ENCODE measurements at regions not wholly inside any gene's neighbourhood (a gene's known extent, or its start where the extent isn't known, plus 50 kb on each side); places are given as distances from the start of the nearest gene placed in this dataset.
A peak's percentile ranks its signal among the peaks of the same experiment; 100 is the strongest.

DNA sequence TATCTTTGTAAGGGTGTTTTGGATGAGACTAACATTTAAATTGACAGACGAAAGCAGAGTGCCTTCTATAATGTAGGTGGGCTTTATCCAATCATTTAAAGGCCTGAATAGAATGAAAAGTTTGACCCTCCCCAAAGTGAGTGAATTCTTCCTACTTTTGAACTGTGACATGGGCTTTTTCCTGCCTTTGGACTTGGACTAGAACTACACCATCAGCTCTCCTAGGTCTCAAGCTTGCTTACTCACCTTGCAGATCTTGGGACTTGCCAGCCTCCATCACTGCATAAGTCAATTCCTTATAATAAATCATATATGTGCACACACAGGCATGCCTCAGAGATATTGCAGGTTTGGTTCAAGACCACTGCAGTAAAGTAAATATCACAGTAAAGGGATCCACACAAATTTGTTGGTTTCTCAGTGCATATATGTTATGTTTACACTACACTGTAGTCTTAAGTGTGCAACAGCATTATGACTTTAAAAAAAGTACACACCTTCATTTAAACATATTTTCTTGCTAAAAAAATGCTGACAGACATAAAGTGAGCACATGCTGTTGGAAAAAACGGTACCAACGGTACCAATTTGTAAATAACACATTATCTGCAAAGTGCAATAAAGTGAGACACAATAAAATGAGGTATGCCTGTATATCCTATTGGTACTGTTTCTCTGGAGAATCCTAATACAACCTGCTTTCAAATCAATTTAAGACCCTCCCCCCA lies 51.6 kb upstream of the ATF3 start:
- TF ChIP-seq, protein P1, sequence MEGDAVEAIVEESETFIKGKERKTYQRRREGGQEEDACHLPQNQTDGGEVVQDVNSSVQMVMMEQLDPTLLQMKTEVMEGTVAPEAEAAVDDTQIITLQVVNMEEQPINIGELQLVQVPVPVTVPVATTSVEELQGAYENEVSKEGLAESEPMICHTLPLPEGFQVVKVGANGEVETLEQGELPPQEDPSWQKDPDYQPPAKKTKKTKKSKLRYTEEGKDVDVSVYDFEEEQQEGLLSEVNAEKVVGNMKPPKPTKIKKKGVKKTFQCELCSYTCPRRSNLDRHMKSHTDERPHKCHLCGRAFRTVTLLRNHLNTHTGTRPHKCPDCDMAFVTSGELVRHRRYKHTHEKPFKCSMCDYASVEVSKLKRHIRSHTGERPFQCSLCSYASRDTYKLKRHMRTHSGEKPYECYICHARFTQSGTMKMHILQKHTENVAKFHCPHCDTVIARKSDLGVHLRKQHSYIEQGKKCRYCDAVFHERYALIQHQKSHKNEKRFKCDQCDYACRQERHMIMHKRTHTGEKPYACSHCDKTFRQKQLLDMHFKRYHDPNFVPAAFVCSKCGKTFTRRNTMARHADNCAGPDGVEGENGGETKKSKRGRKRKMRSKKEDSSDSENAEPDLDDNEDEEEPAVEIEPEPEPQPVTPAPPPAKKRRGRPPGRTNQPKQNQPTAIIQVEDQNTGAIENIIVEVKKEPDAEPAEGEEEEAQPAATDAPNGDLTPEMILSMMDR (IDR thresholded peaks at IDR 0.05; ENCODE audit: borderline replicate concordance, extremely low read depth, low read length, poor library complexity, severe bottlenecking), result no peak
- no peak overlapping the region for H3K9ac ChIP-seq (ENCODE audit: low read depth, low read length)
- H4K20me1 ChIP-seq (ENCODE audit: insufficient read depth, low read length), result no peaks in the 10 kb centered on the region
- no peak overlapping the region for H3K4me2 ChIP-seq (ENCODE audit: insufficient read depth, low read length)
- no peaks in the 10 kb centered on the region for H3K79me2 ChIP-seq (ENCODE audit: insufficient read depth, low read length)
- DNase-seq (no peak), ATAC-seq (ENCODE audit: insufficient read depth, low read depth) (no peak)
- H3K4me1 ChIP-seq (ENCODE audit: insufficient read depth, low read length), result peaks cover 15% of the 10 kb centered on the region
- H3K4me3 ChIP-seq (ENCODE audit: low read depth in 1 of 2, low read length in 2 of 2), result no peak overlapping the region
- H3K27me3 ChIP-seq (ENCODE audit: insufficient read depth, low read length, poor library complexity), result no peaks in the 10 kb centered on the region
- no peak overlapping the region for H3K27ac ChIP-seq (ENCODE audit: low read length)
- no peak overlapping the region for H2AFZ ChIP-seq (ENCODE audit: low read depth, low read length)
- H3K9me3 ChIP-seq (ENCODE audit: insufficient read depth, low read length, severe bottlenecking), result no peaks in the 10 kb centered on the region
- H3K36me3 ChIP-seq (ENCODE audit: insufficient read depth, low read length), result no peaks in the 10 kb centered on the region

DNA sequence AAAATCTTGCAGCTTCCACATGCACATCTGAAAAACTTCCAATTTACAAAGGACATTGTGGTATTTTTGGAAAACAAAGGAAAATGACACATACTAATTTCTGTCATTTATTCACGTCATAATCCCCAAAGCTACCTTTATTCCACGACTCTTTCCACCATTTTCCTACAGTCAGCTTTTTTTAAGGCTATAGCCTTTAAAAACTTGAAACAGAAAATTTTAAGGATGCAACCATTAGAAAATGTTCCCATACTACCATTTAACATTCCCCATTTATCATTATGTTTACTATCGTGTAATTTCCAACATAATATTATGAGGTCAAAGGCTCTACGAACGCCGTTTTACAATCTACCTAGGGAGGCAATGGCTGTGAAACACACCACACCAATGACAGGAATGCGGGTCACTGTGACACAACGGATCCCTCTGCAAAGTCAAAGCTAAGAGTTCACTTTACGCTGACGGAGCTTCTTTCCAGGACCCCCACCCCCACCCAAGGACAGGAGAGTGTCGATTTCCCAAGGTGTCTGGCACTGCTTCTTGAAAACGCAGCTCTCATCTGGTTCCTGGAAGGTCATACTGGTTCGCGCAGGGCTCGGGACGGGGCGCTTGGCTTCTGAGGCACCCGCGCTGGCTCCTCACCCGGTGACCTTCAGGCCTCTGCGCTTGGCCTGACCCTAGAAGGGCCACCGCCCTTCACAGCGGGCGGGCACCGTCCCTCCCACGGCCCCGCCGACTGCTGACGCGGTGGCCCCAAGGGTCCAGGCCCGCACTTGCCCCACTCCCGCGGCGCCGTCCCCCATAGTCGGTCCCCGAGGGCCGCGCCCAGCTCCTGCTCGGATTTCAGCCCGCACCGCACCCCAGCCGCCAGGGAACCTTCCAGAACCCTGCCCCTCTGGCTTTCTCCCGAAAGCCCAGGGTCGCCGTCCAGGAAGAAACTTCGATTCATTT lies 50.5 kb upstream of the ATF3 start:
- peak overlapping the region; percentile 65 for H3K4me2 ChIP-seq (ENCODE audit: insufficient read depth, low read length)
- H2AFZ ChIP-seq (ENCODE audit: low read depth, low read length), result peak overlapping the region; percentile 84
- H3K4me3 ChIP-seq (ENCODE audit: low read depth in 1 of 2, low read length in 2 of 2), result peak overlapping the region; percentile 25 to 63; a peak in 3 of 4 replicates
- ATAC-seq (ENCODE audit: insufficient read depth, low read depth) (no peak; the same call in 1 of the 3 replicates), DNase-seq (no peak)
- H3K36me3 ChIP-seq (ENCODE audit: insufficient read depth, low read length), result no peaks in the 10 kb centered on the region
- TF ChIP-seq EZH2 (IDR thresholded peaks at IDR 0.05; ENCODE audit: borderline replicate concordance, low read depth, low read length, severe bottlenecking), result no peak
- TF ChIP-seq, protein P1 (IDR thresholded peaks at IDR 0.05; ENCODE audit: borderline replicate concordance, extremely low read depth, low read length, poor library complexity, severe bottlenecking), result no peak
- H4K20me1 ChIP-seq (ENCODE audit: insufficient read depth, low read length), result no peaks in the 10 kb centered on the region
- H3K79me2 ChIP-seq (ENCODE audit: insufficient read depth, low read length), result no peaks in the 10 kb centered on the region
- H3K27ac ChIP-seq (ENCODE audit: low read length), result peak overlapping the region; percentile 53
- no peaks in the 10 kb centered on the region for H3K9me3 ChIP-seq (ENCODE audit: insufficient read depth, low read length, severe bottlenecking)
- H3K27me3 ChIP-seq (ENCODE audit: insufficient read depth, low read length, poor library complexity), result no peaks in the 10 kb centered on the region
- H3K9ac ChIP-seq (ENCODE audit: low read depth, low read length), result peak overlapping the region; percentile 59
- H3K4me1 ChIP-seq (ENCODE audit: insufficient read depth, low read length), result peaks cover 15% of the 10 kb centered on the region

DNA sequence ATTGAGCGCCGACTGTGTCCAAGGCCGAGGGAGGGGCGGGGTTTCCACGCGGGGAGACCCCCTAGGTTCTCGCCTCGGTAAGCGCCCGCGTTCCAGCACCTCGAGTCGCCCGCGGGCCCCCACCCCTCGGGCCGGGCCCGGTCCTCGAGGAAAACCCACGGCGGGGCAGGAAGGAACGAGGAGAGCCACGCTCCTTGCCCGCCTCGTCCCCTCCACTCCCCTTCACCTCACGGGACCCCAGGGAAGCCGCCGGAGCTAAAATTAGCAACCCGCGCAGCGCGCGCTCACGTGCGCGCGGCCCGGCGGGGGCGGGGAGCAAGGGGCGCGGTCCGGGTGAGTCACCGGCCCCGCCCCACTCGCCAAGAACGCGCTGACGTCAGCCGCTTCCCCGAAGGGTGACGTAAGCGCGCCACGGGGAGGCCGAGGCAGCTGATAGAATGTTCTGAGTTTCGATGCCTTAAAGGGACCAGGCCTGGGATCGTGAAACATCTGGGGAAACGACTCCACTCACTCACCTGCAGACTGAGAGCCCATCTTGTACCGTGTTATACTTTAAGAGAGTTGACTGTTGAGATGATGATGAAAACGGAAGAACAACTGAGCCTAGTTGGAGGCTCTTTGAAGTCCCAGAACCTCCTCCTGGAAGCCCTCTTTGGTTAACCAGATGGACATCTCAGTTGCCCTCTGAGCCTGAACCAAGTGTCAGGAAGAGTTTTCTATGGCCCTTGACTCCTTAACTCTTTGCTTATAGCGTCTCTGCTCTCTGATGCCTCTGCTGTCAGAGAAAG lies 49.7 kb upstream of the ATF3 start:
- no peaks in the 10 kb centered on the region for H3K36me3 ChIP-seq (ENCODE audit: insufficient read depth, low read length)
- no peaks in the 10 kb centered on the region for H3K9me3 ChIP-seq (ENCODE audit: insufficient read depth, low read length, severe bottlenecking)

More for the DNA sequence above, 49.7 kb upstream of the ATF3 start:
- peak overlapping the region; percentile 65 for H3K4me2 ChIP-seq (ENCODE audit: insufficient read depth, low read length)
- H3K4me1 ChIP-seq (ENCODE audit: insufficient read depth, low read length), result peaks cover 15% of the 10 kb centered on the region
- H3K27me3 ChIP-seq (ENCODE audit: insufficient read depth, low read length, poor library complexity), result no peaks in the 10 kb centered on the region
- peak overlapping the region; percentile 25 to 63; a peak in 3 of 4 replicates for H3K4me3 ChIP-seq (ENCODE audit: low read depth in 1 of 2, low read length in 2 of 2)
- no peaks in the 10 kb centered on the region for H3K79me2 ChIP-seq (ENCODE audit: insufficient read depth, low read length)
- peak overlapping the region; percentile 59 for H3K9ac ChIP-seq (ENCODE audit: low read depth, low read length)
- TF ChIP-seq, protein P1 (IDR thresholded peaks at IDR 0.05; ENCODE audit: borderline replicate concordance, extremely low read depth, low read length, poor library complexity, severe bottlenecking), result no peak
- no peak for TF ChIP-seq EZH2 (IDR thresholded peaks at IDR 0.05; ENCODE audit: borderline replicate concordance, low read depth, low read length, severe bottlenecking)
- H2AFZ ChIP-seq (ENCODE audit: low read depth, low read length), result peak overlapping the region; percentile 84
- ATAC-seq (ENCODE audit: insufficient read depth, low read depth) (peak; percentile 94), DNase-seq (peak; percentile 92)
- no peaks in the 10 kb centered on the region for H4K20me1 ChIP-seq (ENCODE audit: insufficient read depth, low read length)
- H3K27ac ChIP-seq (ENCODE audit: low read length), result peak overlapping the region; percentile 53
